ENCODE measurements at regions not wholly inside any gene's neighbourhood (a gene's known extent, or its start where the extent isn't known, plus 50 kb on each side); places are given as distances from the start of the nearest gene placed in this dataset.

GRCh38 chr6:166008441-166009369 lies 158.9 kb downstream of the TBXT start:
- Histone ChIP-seq H3K27me3 (ENCODE audit: low read length) (no peaks in the 10 kb centered on the region), H3K9me2 (replicated peaks; ENCODE audit: insufficient read depth, low read length) (no peaks in the 10 kb centered on the region), H3K36me3 (ENCODE audit: low read length) (no peaks in the 10 kb centered on the region), H3K4me3 (ENCODE audit: insufficient read depth, low read length, poor library complexity, severe bottlenecking) (no peak overlapping the region), H2AFZ (ENCODE audit: low read depth, low read length, severe bottlenecking) (no peak overlapping the region), H3K27ac (ENCODE audit: low read depth, low read length) (no peak overlapping the region), H4K20me1 (ENCODE audit: low read depth, low read length) (no peaks in the 10 kb centered on the region), H3K9ac (ENCODE audit: low read length) (no peak overlapping the region), H3F3A (ENCODE audit: insufficient read depth) (no peaks in the 10 kb centered on the region), H3K79me2 (ENCODE audit: insufficient read depth, low read length) (no peaks in the 10 kb centered on the region), H3K4me2 (ENCODE audit: low read depth, low read length, poor library complexity, severe bottlenecking) (no peak overlapping the region), H3K9me3 (ENCODE audit: insufficient read depth, low read length) (no peaks in the 10 kb centered on the region)
- no peak for TF ChIP-seq EZH2phosphoT487 (conservative IDR thresholded peaks at IDR 0.05; ENCODE audit: low read length)
- TF ChIP-seq CTCF (IDR thresholded peaks at IDR 0.05; ENCODE audit: insufficient read depth, low read length, poor library complexity, severe bottlenecking) = no peak

GRCh38 chr6:166007349-166008263 lies 160.0 kb downstream of the TBXT start:
- H3K4me3 ChIP-seq (ENCODE audit: insufficient read depth, low read length, poor library complexity, severe bottlenecking) = no peak overlapping the region
- TF ChIP-seq EZH2phosphoT487 (conservative IDR thresholded peaks at IDR 0.05; ENCODE audit: low read length) (no peak), CTCF (IDR thresholded peaks at IDR 0.05; ENCODE audit: insufficient read depth, low read length, poor library complexity, severe bottlenecking) (no peak)

GRCh38 chr6:166006900-166007301 lies 160.8 kb downstream of the TBXT start:
- no peak overlapping the region for H3K4me3 ChIP-seq (ENCODE audit: insufficient read depth, low read length, poor library complexity, severe bottlenecking)
- H3K79me2 ChIP-seq (ENCODE audit: insufficient read depth, low read length) = no peaks in the 10 kb centered on the region
- no peaks in the 10 kb centered on the region for H3K27me3 ChIP-seq (ENCODE audit: low read length)
- no peak overlapping the region for H2AFZ ChIP-seq (ENCODE audit: low read depth, low read length, severe bottlenecking)
- TF ChIP-seq EZH2phosphoT487 (conservative IDR thresholded peaks at IDR 0.05; ENCODE audit: low read length) (no peak), CTCF (IDR thresholded peaks at IDR 0.05; ENCODE audit: insufficient read depth, low read length, poor library complexity, severe bottlenecking) (no peak)
- H4K20me1 ChIP-seq (ENCODE audit: low read depth, low read length) = no peaks in the 10 kb centered on the region
- no peaks in the 10 kb centered on the region for H3K9me3 ChIP-seq (ENCODE audit: insufficient read depth, low read length)
- H3K27ac ChIP-seq (ENCODE audit: low read depth, low read length) = no peak overlapping the region
- H3K36me3 ChIP-seq (ENCODE audit: low read length) = no peaks in the 10 kb centered on the region
- H3K9ac ChIP-seq (ENCODE audit: low read length) = no peak overlapping the region
- no peak overlapping the region for H3K4me2 ChIP-seq (ENCODE audit: low read depth, low read length, poor library complexity, severe bottlenecking)
- H3K9me2 ChIP-seq (replicated peaks; ENCODE audit: insufficient read depth, low read length) = no peaks in the 10 kb centered on the region
- no peaks in the 10 kb centered on the region for H3F3A ChIP-seq (ENCODE audit: insufficient read depth)

More at GRCh38 chr6:166007349-166008263, 160.0 kb downstream of the TBXT start:
- Histone ChIP-seq H3F3A (ENCODE audit: insufficient read depth) (no peaks in the 10 kb centered on the region), H3K9ac (ENCODE audit: low read length) (no peak overlapping the region), H4K20me1 (ENCODE audit: low read depth, low read length) (no peaks in the 10 kb centered on the region), H2AFZ (ENCODE audit: low read depth, low read length, severe bottlenecking) (no peak overlapping the region), H3K79me2 (ENCODE audit: insufficient read depth, low read length) (no peaks in the 10 kb centered on the region), H3K9me2 (replicated peaks; ENCODE audit: insufficient read depth, low read length) (no peaks in the 10 kb centered on the region), H3K27ac (ENCODE audit: low read depth, low read length) (no peak overlapping the region), H3K36me3 (ENCODE audit: low read length) (no peaks in the 10 kb centered on the region), H3K9me3 (ENCODE audit: insufficient read depth, low read length) (no peaks in the 10 kb centered on the region), H3K4me2 (ENCODE audit: low read depth, low read length, poor library complexity, severe bottlenecking) (no peak overlapping the region), H3K27me3 (ENCODE audit: low read length) (no peaks in the 10 kb centered on the region)

Measured in SU-DHL-6 (cell line).